Fibroblast of lung (primary cell): ENCODE measurements at regions not wholly inside any gene's neighbourhood (a gene's known extent, or its start where the extent isn't known, plus 50 kb on each side); places are given as distances from the start of the nearest gene placed in this dataset.

Experiments
- CTCF ChIP-seq, 2 donors: IDR thresholded peaks in 1 of 2; conservative IDR thresholded peaks in 1 of 2; 1 replicate in 1 of 2; 2 replicates in 1 of 2; pipeline ENCODE4 v1.5.1; 2011 to 2012; ENCODE audit warnings: low read length in 2 of 2, control low read depth in 1 of 2, inconsistent platforms in 1 of 2, low read depth in 1 of 2, mild to moderate bottlenecking in 1 of 2
- EZH2 ChIP-seq: IDR thresholded peaks from 2 replicates; pipeline ENCODE4 v1.5.1; 2012; ENCODE audit warnings: low read length, control low read depth, mild to moderate bottlenecking; ENCODE audit errors: missing control alignments

GRCh38 chr1:199515261-199515660 lies 512.2 kb upstream of the NR5A2 start:
- TF ChIP-seq CTCF (conservative IDR thresholded peaks at IDR 0.05 in 1 of 2, IDR thresholded peaks at IDR 0.05 in 1 of 2; ENCODE audit: low read depth in 1 of 2, low read length in 2 of 2) = no peak
- no peak for TF ChIP-seq EZH2
